Stimulated activated CD4-positive, alpha-beta T cell treated with anti-CD3 and anti-CD28 coated beads, Interleukin-12 subunit alpha, Interleukin-12 subunit beta, amount 100 ng/mL, for 48 hours (primary cell): ENCODE measurements at regions not wholly inside any gene's neighbourhood (a gene's known extent, or its start where the extent isn't known, plus 50 kb on each side); places are given as distances from the start of the nearest gene placed in this dataset.
"Not testable (repeated sequence)": the region's sequence is repeated elsewhere in the genome, so short reads cannot be mapped to it uniquely, and the experiment has no call there.

Experiments
- DNase-seq, 3 donors: peaks; one replicate each; pipeline ENCODE4 v3.0.0-alpha.2; 2020; ENCODE audit warnings: low read depth in 2 of 3, low spot score in 1 of 3

DNA sequence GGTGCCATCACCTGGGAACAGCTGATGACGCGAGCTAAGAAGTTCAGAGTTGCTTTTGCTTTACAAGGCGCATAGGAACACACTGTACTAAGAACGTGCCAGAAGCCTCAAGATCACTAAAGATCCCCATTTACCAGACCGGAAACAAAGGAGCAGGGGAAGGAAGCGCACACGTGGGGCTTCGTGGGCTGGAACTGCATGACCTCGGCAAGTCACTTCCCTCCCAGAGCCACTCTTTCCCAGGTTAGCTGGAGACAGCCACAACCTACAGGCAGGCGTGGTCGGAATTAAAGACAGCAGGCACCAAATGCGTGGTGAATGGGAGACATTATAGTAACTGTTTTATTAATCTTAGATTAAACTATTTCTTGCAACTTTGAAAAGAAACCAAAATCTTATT is 154.9 kb upstream of the IQSEC1 start:
- not testable (repeated sequence) for DNase-seq

DNA sequence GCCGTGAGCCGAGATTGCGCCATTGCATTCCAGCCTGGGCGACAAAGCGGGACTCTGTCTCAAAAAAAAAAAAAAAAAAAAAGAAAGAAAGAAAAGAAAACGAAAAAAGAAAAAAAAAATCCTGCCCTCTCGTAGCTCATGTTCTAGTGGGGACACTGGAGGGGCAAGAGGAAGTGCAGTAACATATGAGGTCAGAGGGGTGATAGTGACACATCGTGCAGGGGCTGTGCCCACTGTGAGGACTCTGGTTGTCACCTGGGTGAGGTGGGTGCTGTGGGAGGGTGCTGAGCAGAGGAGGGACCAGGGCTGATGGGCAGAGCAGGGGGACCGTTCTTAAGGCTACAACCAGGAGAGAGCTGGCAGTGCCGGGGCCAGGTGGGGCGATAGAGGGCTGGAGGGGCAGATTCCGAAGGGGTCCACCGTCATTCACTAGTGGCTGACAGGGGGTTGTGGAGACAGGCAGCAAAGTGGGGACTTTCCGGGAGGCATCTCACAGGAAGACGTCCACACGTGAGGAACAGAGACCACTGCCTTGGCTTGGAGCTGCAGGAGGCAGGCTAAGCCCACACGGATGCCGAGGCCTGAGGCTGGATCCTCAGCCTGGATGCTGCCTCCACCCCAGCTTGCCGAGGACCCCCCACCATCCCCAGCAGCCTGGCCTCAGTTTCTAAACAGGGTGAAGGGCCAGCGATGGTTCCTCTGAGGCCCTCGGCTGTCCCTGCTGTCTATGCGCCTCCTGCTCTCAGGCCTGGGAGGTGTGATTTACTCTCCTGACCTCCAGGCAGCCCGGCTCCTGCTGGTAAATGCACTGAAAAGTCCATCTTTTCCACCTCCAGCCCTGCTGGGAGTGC is 154.3 kb upstream of the IQSEC1 start:
- DNase-seq, result no peak

DNA sequence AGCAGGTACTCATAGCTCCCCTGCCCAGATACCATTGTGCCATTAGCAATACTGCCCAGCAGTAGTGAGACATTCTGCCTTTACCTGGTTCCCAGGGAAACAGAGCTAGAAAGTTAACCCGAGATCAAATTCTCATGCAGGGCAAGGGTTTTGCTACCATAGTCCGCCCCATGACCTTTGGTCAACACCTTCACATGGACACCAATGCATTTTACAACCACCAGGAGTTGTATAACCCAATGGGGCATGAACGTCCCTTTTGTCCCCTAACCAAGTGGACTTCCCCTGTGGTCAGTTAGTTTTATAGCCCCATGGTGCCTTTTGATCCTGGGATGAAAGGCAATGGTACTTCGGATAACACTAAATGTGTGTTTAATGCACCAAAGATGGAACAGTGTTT is 151.7 kb upstream of the IQSEC1 start:
- DNase-seq, result no peak

DNA sequence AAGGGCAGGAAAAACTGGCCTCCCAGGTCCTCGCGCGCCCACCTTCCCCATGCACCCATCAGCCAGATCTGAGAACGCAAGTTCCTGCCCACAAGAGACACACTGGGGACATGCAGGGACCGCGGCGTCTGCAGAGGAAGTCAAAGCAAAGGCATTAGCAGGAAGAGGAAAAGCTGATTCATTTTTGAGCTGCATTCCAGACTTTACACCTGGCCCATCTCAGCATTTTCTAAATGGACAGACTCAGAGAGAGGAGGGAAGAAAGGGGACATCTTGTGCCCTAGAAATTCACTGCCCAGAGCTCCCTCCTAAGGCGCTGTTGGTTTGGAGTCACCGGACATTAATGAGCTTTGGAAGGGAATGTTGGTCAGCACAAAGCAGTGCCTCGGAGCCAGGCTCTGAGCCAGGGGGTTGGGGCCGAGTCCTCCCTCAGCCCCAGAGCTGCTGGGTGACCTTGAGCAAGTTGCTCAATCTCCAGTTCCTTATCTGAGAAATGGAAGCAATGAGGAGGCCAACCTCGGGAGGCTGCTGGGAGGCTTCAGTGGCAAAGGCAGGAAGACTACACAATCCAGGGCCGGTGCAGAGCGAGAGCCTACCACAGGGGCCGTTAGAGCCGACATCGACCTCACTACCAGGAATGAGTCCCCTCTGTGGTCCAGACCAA is 150.5 kb upstream of the IQSEC1 start:
- no peak for DNase-seq

- no peak for DNase-seq
Measured at GRCh38 chr3:13222891-13223573, 149.8 kb upstream of the IQSEC1 start.

DNA sequence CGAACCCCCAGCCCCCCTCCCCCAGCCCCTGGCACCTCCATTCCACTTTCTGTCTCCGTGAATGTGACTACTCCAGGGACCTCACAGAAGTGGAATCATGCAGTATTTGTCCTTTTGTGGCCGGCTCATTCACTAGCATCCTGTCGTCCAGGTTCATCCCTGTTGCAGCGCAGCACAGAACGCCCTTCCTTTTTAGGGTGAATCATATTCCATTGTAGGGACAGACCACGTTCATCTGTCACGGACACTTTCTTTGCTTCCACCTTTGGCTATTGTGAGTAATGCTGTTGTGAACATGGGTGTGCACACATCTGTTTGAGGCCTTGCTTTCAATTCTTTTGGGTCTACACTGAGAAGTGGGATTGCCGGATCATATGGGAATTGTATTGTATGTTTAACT is 148.9 kb upstream of the IQSEC1 start:
- DNase-seq, result no peak

GRCh38 chr3:13221491-13222061 is 148.3 kb upstream of the IQSEC1 start:
- no peak for DNase-seq

DNA sequence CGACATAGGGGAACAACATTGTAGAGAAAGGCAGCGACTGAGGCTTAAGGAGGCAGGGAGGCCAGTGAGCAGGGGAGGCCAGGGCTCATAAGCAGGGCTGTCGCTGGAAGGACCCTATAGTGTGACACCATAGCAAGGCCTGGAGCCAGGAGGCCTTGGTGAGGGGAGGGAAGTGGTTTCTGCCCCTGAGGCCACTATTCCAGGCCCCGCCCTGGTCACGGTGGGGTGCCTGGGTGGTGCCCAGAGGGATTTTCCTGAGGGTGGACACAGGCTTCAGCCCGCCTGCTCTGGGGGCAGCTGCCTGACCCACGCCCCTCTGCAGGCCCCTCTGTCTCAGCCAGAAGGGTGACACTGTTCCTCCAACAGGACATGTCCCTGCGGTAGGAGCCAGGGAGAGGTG is 147.8 kb upstream of the IQSEC1 start:
- DNase-seq, result no peak

DNA sequence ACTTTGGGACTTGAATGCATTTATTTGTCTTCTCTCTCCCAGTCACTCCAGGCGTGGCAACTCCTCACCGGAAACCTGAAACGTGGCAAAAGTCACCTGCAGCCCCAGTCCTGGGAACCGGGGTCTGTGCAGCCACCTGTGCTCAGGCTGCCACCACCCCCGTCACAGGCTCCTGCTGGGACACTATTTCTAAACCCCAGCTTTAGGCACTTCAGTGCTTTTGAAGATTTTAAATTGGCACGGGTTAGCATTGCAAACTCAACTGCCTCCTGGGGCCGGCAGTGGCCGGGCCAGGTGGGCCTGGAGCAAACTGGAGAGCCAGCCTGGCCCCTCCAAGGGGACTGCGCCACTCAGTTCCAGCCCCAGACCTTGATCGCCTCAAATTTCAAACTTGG is 146.7 kb upstream of the IQSEC1 start:
- no peak for DNase-seq

- no peak for DNase-seq
Measured at GRCh38 chr3:13219077-13219901, 146.1 kb upstream of the IQSEC1 start.

DNA sequence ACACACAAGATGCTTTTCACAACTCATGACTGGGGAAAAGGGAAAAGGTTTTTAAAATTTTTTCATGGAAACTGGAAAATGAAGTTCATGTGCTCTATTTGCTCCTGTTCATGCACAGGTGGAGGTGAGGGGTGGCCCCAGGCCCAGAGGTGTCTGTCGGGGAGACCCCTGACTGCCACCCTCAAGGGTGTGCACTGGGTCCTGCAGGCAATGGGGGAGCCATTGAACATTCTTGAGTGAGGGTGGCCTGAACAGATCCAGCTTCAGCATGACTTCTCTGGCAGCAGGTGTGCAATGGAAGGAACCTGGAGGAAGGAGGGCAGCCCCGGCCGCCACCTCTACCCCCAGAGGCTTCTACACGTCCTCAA is 145.3 kb upstream of the IQSEC1 start:
- no peak for DNase-seq

GRCh38 chr3:13217736-13218540 is 144.7 kb upstream of the IQSEC1 start:
- DNase-seq, result no peak

GRCh38 chr3:13217253-13217652 is 144.0 kb upstream of the IQSEC1 start:
- DNase-seq, result no peak

- no peak for DNase-seq
Measured at GRCh38 chr3:13215940-13216546, 142.8 kb upstream of the IQSEC1 start.

- no peak for DNase-seq
Measured at GRCh38 chr3:13214847-13215472, 141.7 kb upstream of the IQSEC1 start.

GRCh38 chr3:13213911-13214846 is 140.9 kb upstream of the IQSEC1 start:
- no peak for DNase-seq

- no peak for DNase-seq
Measured at GRCh38 chr3:13213490-13213889, 140.3 kb upstream of the IQSEC1 start.

DNA sequence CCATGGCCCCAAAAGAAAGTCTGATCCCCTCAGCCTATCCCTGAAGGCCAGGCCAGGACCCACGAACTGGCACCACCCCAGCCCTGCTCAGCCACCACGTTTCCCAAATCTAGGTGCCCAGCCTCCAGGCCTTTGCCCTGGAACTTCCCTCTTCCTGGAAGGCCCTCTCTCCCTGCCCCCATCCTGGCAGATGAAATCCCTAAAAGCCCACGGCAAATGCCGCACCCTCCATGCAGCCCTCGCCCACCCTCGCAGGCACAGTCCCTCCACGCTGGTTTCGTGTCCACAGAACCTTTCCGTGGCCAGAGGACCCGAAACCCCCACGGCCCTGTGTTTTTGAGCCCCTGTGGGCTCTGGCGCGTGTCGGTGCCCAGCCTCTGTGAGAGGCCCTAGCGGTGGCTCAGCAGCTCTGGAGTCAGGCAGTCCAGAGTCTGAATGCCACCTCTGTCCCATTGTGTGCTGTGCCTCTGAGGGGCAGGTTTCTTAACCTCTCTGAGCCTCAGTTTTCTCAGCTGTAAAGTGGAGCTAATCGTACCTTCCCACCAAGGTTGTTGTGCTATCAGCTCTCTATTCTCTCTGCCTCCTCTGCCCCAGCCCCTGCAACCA is 138.5 kb upstream of the IQSEC1 start:
- DNase-seq, result no peak
